IPS-NIHi11 (cell line): ENCODE measurements at regions not wholly inside any gene's neighbourhood (a gene's known extent, or its start where the extent isn't known, plus 50 kb on each side); places are given as distances from the start of the nearest gene placed in this dataset.

ENCODE experiments used
- DNase-seq: peaks from one replicate; pipeline ENCODE4 v3.0.0; 2012; ENCODE audit warnings: mixed read lengths, low spot score

- DNase-seq = no peak
Measured at GRCh38 chr6:21469213-21469612, 124.3 kb upstream of the SOX4 start.

- DNase-seq = no peak
Measured at GRCh38 chr6:21476112-21476511, 117.4 kb upstream of the SOX4 start.

- no peak for DNase-seq
Measured at GRCh38 chr6:21478411-21478810, 115.1 kb upstream of the SOX4 start.

GRCh38 chr6:21478883-21479539, 114.5 kb upstream of the SOX4 start:
- no peak for DNase-seq

GRCh38 chr6:21486115-21486514, 107.4 kb upstream of the SOX4 start:
- DNase-seq = no peak

- no peak for DNase-seq
Measured at GRCh38 chr6:21489826-21490225, 103.7 kb upstream of the SOX4 start.

- no peak for DNase-seq
Measured at GRCh38 chr6:21491955-21492354, 101.6 kb upstream of the SOX4 start.

- DNase-seq = no peak
Measured at GRCh38 chr6:21494505-21494904, 99.0 kb upstream of the SOX4 start.

GRCh38 chr6:21496196-21496595, 97.4 kb upstream of the SOX4 start:
- no peak for DNase-seq

- no peak for DNase-seq
Measured at GRCh38 chr6:21496706-21497105, 96.8 kb upstream of the SOX4 start.

- no peak for DNase-seq
Measured at GRCh38 chr6:21500314-21501020, 93.1 kb upstream of the SOX4 start.

GRCh38 chr6:21501021-21501354, 92.6 kb upstream of the SOX4 start:
- no peak for DNase-seq

GRCh38 chr6:21501815-21502214, 91.7 kb upstream of the SOX4 start:
- no peak for DNase-seq

- no peak for DNase-seq
Measured at GRCh38 chr6:21502682-21503081, 90.9 kb upstream of the SOX4 start.

- no peak for DNase-seq
Measured at GRCh38 chr6:21504790-21505189, 88.8 kb upstream of the SOX4 start.

- no peak for DNase-seq
Measured at GRCh38 chr6:21505574-21505990, 88.0 kb upstream of the SOX4 start.

- no peak for DNase-seq
Measured at GRCh38 chr6:21506126-21506525, 87.4 kb upstream of the SOX4 start.

GRCh38 chr6:21507811-21508210, 85.7 kb upstream of the SOX4 start:
- no peak for DNase-seq

GRCh38 chr6:21508753-21509152, 84.8 kb upstream of the SOX4 start:
- DNase-seq = no peak

- peak; percentile 21 for DNase-seq
Measured at GRCh38 chr6:21511891-21512550, 81.5 kb upstream of the SOX4 start.

GRCh38 chr6:21514288-21514687, 79.3 kb upstream of the SOX4 start:
- no peak for DNase-seq

GRCh38 chr6:21518317-21518716, 75.2 kb upstream of the SOX4 start:
- no peak for DNase-seq

- DNase-seq = no peak
Measured at GRCh38 chr6:21519642-21520041, 73.9 kb upstream of the SOX4 start.

- DNase-seq = no peak
Measured at GRCh38 chr6:21521276-21521675, 72.3 kb upstream of the SOX4 start.
